AG04450 (cell line): ENCODE measurements at regions not wholly inside any gene's neighbourhood (a gene's known extent, or its start where the extent isn't known, plus 50 kb on each side); places are given as distances from the start of the nearest gene placed in this dataset.
A peak's percentile ranks its signal among the peaks of the same experiment; 100 is the strongest.

Experiments
- CTCF ChIA-PET: fragments of 300-600, 350-600 bp; formaldehyde crosslinking; extraction: SDS; loops from one replicate; lab custom pipeline; 2022; ENCODE audit warnings: antibody characterized with exemption, inconsistent platforms; lab: Charles Lee
- POLR2A ChIA-PET: fragments of 350-600 bp; formaldehyde crosslinking; extraction: SDS; loops from one replicate; lab custom pipeline; 2021; ENCODE audit warnings: antibody characterized with exemption, inconsistent platforms; lab: Yijun Ruan, JAX
- DNase-seq: peaks from one replicate; pipeline ENCODE4 v3.0.0-alpha.2; 2011; ENCODE audit warnings: low read depth, low spot score
- H3K27ac ChIP-seq: one replicate; pipeline ENCODE4 v1.5.1; 2012; ENCODE audit warnings: low read depth, low read length, control low read depth
- H3K27me3 ChIP-seq: one replicate; pipeline ENCODE4 v1.6.0; 2012; ENCODE audit warnings: low read length; ENCODE audit not compliant: control insufficient read depth, insufficient read depth
- H3K4me3 ChIP-seq: 2 replicates; pipeline ENCODE4 v1.5.1; 2011; ENCODE audit warnings: mild to moderate bottlenecking, low read depth, low read length, control low read depth
- H3K9me3 ChIP-seq: 2 replicates; pipeline ENCODE4 v1.5.1; 2012; ENCODE audit warnings: low read length; ENCODE audit not compliant: control insufficient read depth, insufficient read depth
- TF ChIP-seq, protein P1 (sequence below): IDR thresholded peaks from 2 replicates; pipeline ENCODE4 v1.5.1; 2011; ENCODE audit warnings: low read depth, low read length, control low read depth, inconsistent platforms

DNA sequence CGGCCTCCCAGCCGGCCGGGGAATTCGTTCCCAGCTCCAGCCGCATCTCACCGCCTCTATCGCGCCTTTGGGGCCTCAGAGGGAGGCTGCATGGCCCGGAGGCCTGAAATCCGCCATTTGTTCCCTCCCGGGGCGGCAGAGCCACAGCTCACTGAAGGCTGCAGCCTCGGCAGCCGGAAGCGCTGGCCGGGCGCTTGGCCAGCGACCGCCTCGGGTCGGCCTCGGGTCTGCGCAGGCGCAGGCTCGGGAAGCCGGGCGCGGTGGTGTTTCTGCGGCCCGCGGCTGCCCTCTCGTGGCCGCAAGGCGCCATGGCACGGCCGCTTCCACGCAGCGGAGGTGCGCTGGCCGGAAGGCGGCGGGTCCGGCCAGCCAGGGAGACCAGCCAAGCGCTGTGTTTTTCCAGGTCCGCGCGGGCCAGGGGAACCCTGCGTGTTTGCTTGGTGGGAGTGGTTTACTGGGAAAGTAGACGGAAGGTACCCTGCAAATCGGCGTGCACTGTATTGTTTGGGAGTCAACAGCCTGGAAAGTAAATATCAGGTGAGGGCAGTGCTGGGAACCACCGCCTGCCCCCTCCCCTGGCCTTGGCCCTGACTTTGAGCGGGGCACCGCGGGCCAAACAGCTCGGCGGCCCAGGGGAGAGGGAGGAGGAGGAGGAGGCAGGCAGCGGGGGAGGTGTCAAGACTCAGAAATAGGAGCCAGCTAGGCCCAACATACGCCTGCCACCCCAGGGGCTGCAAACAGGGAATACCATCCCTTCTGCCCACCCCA lies 52.7 kb upstream of the CD34 start:
- CTCF ChIA-PET, result interaction anchor here (0.6 to 7.5 kb wide), 113 partner anchors 8 to 1981 kb away, joined by 3 to 374 read pairs (median 4); partner anchors contain the start of gene PLXNA2
- POLR2A ChIA-PET, result interaction anchor here (0.8 to 1.6 kb wide), 5 partner anchors 17 to 95 kb away, joined by 3 to 11 read pairs (median 5); no protein-coding TSS in a partner anchor
- H3K4me3 ChIP-seq, result peak overlapping the region; percentile 63
- TF ChIP-seq, protein P1, sequence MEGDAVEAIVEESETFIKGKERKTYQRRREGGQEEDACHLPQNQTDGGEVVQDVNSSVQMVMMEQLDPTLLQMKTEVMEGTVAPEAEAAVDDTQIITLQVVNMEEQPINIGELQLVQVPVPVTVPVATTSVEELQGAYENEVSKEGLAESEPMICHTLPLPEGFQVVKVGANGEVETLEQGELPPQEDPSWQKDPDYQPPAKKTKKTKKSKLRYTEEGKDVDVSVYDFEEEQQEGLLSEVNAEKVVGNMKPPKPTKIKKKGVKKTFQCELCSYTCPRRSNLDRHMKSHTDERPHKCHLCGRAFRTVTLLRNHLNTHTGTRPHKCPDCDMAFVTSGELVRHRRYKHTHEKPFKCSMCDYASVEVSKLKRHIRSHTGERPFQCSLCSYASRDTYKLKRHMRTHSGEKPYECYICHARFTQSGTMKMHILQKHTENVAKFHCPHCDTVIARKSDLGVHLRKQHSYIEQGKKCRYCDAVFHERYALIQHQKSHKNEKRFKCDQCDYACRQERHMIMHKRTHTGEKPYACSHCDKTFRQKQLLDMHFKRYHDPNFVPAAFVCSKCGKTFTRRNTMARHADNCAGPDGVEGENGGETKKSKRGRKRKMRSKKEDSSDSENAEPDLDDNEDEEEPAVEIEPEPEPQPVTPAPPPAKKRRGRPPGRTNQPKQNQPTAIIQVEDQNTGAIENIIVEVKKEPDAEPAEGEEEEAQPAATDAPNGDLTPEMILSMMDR, result peak; percentile 84
- H3K9me3 ChIP-seq, result no peaks in the 10 kb centered on the region
- DNase-seq, result peak; percentile 46
- H3K27ac ChIP-seq, result no peak overlapping the region
- H3K27me3 ChIP-seq, result no peaks in the 10 kb centered on the region

DNA sequence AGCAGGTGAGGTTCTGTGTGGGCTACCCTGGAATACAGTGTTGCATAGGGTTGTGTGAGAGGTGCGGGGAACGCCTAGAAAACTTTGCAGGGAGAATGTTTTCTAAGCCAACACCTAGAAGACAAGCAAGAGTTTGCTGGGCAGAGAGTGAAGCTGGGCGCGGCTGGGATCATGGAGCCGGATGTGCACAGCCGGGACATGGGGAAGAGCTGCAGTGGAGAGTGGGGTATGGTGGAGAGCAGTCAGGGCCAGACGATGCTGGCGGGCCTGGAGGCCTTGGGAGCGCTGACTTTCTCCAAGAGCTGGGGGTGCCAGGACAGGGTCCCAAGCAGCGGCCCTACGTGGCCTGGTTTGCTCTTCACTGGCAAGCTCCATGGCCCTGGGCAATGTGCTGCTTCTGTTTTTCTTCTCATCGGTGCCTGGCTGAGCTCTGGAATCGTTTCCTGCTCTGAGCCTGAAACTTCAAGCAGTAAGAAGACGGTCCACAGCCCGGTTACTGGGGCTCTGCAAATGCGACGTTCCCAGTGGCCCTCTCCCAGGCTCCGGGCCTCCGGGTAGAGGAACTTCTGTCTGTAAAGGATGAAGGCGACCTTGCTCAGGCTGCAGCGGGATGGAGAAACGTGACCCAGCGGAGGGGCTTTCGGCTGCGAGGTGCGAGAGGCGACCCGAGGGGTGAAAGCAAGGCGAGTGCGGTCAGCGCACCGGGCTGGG lies 51.9 kb upstream of the CD34 start:
- Histone ChIP-seq H3K4me3 (peak overlapping the region; percentile 63), H3K9me3 (no peaks in the 10 kb centered on the region), H3K27ac (peak overlapping the region; percentile 31), H3K27me3 (peaks cover 4% of the 10 kb centered on the region)
- DNase-seq, result no peak
- POLR2A ChIA-PET, result interaction anchor here (0.8 to 1.6 kb wide), 5 partner anchors 16 to 94 kb away, joined by 3 to 11 read pairs (median 5); no protein-coding TSS in a partner anchor
- TF ChIP-seq, protein P1, result no peak
- CTCF ChIA-PET, result interaction anchor here (0.6 to 7.5 kb wide), 110 partner anchors 9 to 1981 kb away, joined by 3 to 374 read pairs (median 4); partner anchors contain the start of gene PLXNA2
